Smooth muscle cell (in vitro differentiated cells): ENCODE measurements at regions not wholly inside any gene's neighbourhood (a gene's known extent, or its start where the extent isn't known, plus 50 kb on each side); places are given as distances from the start of the nearest gene placed in this dataset.

Source experiments
- DNase-seq: peaks from one replicate; lab custom pipeline; 2025; ENCODE audit not compliant: unreplicated experiment; lab: John Stamatoyannopoulos, UW
- H2AFZ ChIP-seq: fragments of 200-600 bp; sonication (generic); 2 replicates; pipeline ENCODE4 v1.6.0; 2016; ENCODE audit warnings: antibody characterized with exemption, low read depth, mild to moderate bottlenecking
- H3F3A ChIP-seq: fragments of 200-600 bp; sonication (generic); 2 replicates; pipeline ENCODE4 v1.6.0; 2017; ENCODE audit warnings: antibody characterized with exemption, low read depth
- H3K27ac ChIP-seq: fragments of 200-600 bp; sonication (generic); 2 replicates; pipeline ENCODE4 v1.5.1; 2016; ENCODE audit warnings: low read depth, mild to moderate bottlenecking
- H3K27me3 ChIP-seq: fragments of 200-600 bp; sonication (generic); 2 replicates; pipeline ENCODE4 v1.6.1; 2016; ENCODE audit warnings: low read depth, mild to moderate bottlenecking
- H3K36me3 ChIP-seq: fragments of 200-600 bp; sonication (generic); 2 replicates; pipeline ENCODE4 v1.5.1; 2016; ENCODE audit warnings: low read depth
- H3K4me1 ChIP-seq: fragments of 200-600 bp; sonication (generic); 2 replicates; pipeline ENCODE4 v1.5.1; 2016; ENCODE audit warnings: low read depth
- H3K4me2 ChIP-seq: fragments of 200-600 bp; sonication (generic); 2 replicates; pipeline ENCODE4 v1.6.0; 2016; ENCODE audit warnings: mild to moderate bottlenecking
- H3K4me3 ChIP-seq: fragments of 200-600 bp; sonication (generic); 2 replicates; pipeline ENCODE4 v1.5.1; 2016; ENCODE audit warnings: mild to moderate bottlenecking
- H3K79me2 ChIP-seq: fragments of 200-600 bp; sonication (generic); 2 replicates; pipeline ENCODE4 v1.6.0; 2016; ENCODE audit warnings: low read depth, mild to moderate bottlenecking
- H3K9ac ChIP-seq: fragments of 200-600 bp; sonication (generic); 2 replicates; pipeline ENCODE4 v1.6.0; 2016; ENCODE audit warnings: low read depth
- H3K9me3 ChIP-seq: fragments of 200-600 bp; sonication (generic); replicated peaks from 2 replicates; pipeline ENCODE4 v1.5.1; 2016; ENCODE audit warnings: low read depth
- H4K20me1 ChIP-seq: fragments of 200-600 bp; sonication (generic); 2 replicates; pipeline ENCODE4 v1.6.0; 2016; ENCODE audit warnings: low read depth
- WGBS: methylation state at CpG from one replicate; pipeline ENCODE4 v1.1.7; 2016; ENCODE audit warnings: low lambda C conversion rate; 5-methylcytosine and 5-hydroxymethylcytosine counted together
- TF ChIP-seq, protein P1 (sequence below): fragments of 200-600 bp; sonication (generic); IDR thresholded peaks from 2 replicates; pipeline ENCODE4 v1.5.1; 2017; ENCODE audit warnings: borderline replicate concordance, mild to moderate bottlenecking, antibody characterized with exemption; ENCODE audit not compliant: insufficient read depth, poor library complexity, severe bottlenecking

DNA sequence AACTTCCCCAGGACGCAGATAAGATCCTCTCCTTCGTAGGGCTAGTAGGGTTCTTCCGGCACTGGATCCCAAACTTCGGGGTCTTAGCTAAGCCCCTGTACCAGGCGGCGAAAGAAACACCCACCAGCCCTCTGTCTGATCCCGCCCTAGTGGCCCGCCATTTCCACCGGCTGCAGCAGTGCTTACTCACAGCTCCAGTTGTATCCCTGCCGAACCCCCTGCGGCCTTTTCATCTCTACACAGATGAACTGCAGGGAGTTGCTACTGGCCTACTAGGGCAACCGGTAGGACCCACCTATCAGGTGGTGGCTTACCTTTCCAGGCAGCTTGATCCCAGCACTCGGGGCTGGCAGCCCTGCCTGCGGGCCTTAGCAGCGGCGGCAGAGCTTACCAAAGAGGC lies 961.2 kb downstream of the RPA4 start:
- H3K9me3 ChIP-seq = no peaks in the 10 kb centered on the region
- over 99% methylated on average over 16 of the region's 16 CpGs for WGBS
- no peaks in the 10 kb centered on the region for H3K4me1 ChIP-seq
- H3K4me3 ChIP-seq = no peak overlapping the region
- no peak overlapping the region for H2AFZ ChIP-seq
- H3K27ac ChIP-seq = no peak overlapping the region
- H3K79me2 ChIP-seq = no peaks in the 10 kb centered on the region
- no peak overlapping the region for H3K9ac ChIP-seq
- no peaks in the 10 kb centered on the region for H4K20me1 ChIP-seq
- H3K36me3 ChIP-seq = no peaks in the 10 kb centered on the region
- H3K27me3 ChIP-seq = no peaks in the 10 kb centered on the region
- peaks cover 6% of the 10 kb centered on the region for H3F3A ChIP-seq
- no peak for DNase-seq
- TF ChIP-seq, protein P1, sequence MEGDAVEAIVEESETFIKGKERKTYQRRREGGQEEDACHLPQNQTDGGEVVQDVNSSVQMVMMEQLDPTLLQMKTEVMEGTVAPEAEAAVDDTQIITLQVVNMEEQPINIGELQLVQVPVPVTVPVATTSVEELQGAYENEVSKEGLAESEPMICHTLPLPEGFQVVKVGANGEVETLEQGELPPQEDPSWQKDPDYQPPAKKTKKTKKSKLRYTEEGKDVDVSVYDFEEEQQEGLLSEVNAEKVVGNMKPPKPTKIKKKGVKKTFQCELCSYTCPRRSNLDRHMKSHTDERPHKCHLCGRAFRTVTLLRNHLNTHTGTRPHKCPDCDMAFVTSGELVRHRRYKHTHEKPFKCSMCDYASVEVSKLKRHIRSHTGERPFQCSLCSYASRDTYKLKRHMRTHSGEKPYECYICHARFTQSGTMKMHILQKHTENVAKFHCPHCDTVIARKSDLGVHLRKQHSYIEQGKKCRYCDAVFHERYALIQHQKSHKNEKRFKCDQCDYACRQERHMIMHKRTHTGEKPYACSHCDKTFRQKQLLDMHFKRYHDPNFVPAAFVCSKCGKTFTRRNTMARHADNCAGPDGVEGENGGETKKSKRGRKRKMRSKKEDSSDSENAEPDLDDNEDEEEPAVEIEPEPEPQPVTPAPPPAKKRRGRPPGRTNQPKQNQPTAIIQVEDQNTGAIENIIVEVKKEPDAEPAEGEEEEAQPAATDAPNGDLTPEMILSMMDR = no peak
- no peak overlapping the region for H3K4me2 ChIP-seq

DNA sequence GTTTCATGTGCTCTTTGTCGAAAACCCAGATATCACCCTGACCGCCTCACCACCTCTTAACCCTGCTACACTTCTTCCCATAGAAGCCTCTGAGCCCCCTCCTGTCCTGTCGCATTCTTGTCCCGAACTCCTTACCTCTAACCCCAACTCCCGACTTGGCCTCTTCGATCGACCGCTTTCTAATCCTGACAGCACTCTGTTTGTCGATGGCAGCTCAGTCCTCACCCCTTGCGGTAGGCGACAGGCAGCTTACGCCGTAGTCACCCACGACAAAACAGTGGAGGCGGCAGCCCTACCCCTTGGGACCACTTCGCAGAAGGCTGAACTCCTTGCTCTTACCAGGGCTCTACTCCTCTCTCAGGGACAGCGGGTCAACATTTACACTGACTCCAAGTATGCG lies 961.7 kb downstream of the RPA4 start:
- Histone ChIP-seq H3F3A (peaks cover 6% of the 10 kb centered on the region), H3K27me3 (no peaks in the 10 kb centered on the region), H3K36me3 (no peaks in the 10 kb centered on the region), H3K9ac (no peak overlapping the region), H3K79me2 (no peaks in the 10 kb centered on the region), H3K4me1 (no peaks in the 10 kb centered on the region), H4K20me1 (no peaks in the 10 kb centered on the region), H2AFZ (no peak overlapping the region), H3K4me2 (no peak overlapping the region), H3K9me3 (no peaks in the 10 kb centered on the region), H3K4me3 (no peak overlapping the region), H3K27ac (no peak overlapping the region)
- DNase-seq = no peak
- whole genome bisulfite sequencing = 97% methylated on average over 18 of the region's 18 CpGs
- TF ChIP-seq, protein P1 = no peak

DNA sequence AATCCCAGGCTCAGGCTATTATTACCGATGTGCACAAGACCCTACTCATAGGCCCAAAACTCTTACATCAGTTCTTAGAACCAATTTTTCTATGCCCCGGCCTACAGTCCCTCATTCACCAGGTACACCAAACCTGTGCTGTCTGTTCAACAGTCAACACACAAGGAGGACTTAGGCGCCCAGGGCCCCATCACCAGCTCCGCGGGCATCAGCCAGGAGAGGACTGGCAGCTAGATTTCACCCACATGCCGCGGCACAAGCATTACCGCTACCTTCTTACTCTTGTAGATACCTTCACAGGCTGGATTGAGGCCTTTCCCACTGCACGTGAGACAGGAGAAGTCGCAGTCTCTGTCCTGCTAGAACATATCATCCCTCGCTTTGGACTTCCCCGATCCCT lies 962.5 kb downstream of the RPA4 start:
- TF ChIP-seq, protein P1 = no peak
- H3K4me3 ChIP-seq = no peak overlapping the region
- no peak for DNase-seq
- WGBS = 95% methylated on average over 12 of the region's 12 CpGs
- H3F3A ChIP-seq = peaks cover 6% of the 10 kb centered on the region
- no peak overlapping the region for H3K9ac ChIP-seq
- H2AFZ ChIP-seq = no peak overlapping the region
- no peaks in the 10 kb centered on the region for H3K4me1 ChIP-seq
- no peak overlapping the region for H3K27ac ChIP-seq
- H3K79me2 ChIP-seq = no peaks in the 10 kb centered on the region
- no peaks in the 10 kb centered on the region for H3K36me3 ChIP-seq
- H3K9me3 ChIP-seq = no peaks in the 10 kb centered on the region
- H4K20me1 ChIP-seq = no peaks in the 10 kb centered on the region
- H3K27me3 ChIP-seq = no peaks in the 10 kb centered on the region
- no peak overlapping the region for H3K4me2 ChIP-seq

DNA sequence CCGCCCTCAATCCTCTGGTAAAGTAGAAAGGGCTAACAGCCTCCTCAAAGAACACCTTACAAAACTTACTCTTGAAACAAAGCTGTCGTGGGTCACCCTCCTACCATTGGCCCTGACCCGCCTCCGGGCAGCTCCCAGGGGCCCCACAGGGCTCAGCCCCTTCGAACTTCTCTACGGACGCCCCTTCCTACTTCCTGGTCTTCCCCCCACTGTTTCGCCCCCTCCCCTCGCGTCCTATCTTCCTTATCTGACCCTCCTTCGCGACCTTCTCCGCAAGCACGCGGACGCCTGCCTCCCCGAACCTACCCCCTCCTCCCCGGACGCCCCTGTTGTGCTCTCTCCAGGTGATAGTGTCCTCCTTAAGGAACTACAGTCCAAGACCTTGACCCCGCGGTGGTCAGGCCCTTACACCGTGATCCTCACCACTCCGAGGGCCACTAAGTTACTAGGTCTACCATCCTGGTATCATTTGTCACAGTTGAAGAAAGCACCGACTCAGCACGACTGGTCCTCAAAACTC lies 963.1 kb downstream of the RPA4 start:
- Histone ChIP-seq H3K27me3 (no peaks in the 10 kb centered on the region), H4K20me1 (no peaks in the 10 kb centered on the region), H3K4me3 (no peak overlapping the region), H3K9me3 (no peaks in the 10 kb centered on the region), H3K4me2 (no peak overlapping the region), H3K9ac (no peak overlapping the region), H3K4me1 (no peaks in the 10 kb centered on the region), H3F3A (peaks cover 6% of the 10 kb centered on the region), H3K36me3 (no peaks in the 10 kb centered on the region), H3K27ac (no peak overlapping the region), H2AFZ (no peak overlapping the region), H3K79me2 (no peaks in the 10 kb centered on the region)
- 99% methylated on average over 20 of the region's 25 CpGs for WGBS
- no peak for DNase-seq
- TF ChIP-seq, protein P1 = no peak
